Inflammatory macrophage treated with lipopolysaccharide for 1 hour (primary cell): ENCODE measurements at regions not wholly inside any gene's neighbourhood (a gene's known extent, or its start where the extent isn't known, plus 50 kb on each side); places are given as distances from the start of the nearest gene placed in this dataset.
"Not testable (repeated sequence)": the region's sequence is repeated elsewhere in the genome, so short reads cannot be mapped to it uniquely, and the experiment has no call there.

Source experiments
- DNase-seq, 2 donors: peaks; one replicate each; pipeline ENCODE4 v3.0.0-alpha.2; 2020 to 2022

DNA sequence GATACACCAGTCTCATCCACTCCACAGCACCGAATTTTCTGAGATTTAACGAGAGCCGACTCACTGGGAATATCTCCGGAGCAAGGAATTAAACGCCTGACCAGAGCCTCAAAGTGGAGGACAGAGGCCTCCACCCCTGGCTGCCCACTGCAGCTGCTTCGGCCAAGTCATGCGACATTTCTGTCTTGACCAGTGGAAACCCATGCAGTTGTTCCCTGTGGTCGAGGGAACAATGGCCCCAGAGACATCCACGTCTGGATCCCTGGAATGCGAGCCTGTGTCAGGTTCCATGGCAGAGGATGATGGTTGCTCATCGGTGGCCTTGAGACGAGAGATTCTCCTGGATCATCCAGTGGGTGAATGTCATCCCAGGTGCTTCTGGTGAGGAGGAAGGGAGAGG is 65.7 kb upstream of the INSIG1 start:
- DNase-seq = no peak

DNA sequence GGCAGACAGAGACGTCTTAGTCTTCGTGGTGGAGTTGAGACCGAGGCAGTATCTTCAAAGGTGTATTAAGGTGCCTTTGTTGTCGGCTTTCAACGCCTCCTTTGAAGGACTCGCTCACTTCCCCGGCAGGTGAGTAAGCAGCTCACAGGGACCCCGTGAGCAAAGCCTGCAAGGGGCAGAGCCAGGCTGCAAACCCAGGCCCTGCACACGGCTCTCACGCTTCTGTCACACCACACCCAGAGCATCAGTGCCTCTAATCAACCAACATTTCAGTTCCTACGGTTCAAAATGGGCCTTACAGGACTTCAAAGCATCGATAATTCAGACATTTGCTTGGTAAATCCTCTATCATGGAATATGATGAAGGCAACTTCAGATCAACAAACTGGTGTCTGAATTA is 64.8 kb upstream of the INSIG1 start:
- no peak for DNase-seq

DNA sequence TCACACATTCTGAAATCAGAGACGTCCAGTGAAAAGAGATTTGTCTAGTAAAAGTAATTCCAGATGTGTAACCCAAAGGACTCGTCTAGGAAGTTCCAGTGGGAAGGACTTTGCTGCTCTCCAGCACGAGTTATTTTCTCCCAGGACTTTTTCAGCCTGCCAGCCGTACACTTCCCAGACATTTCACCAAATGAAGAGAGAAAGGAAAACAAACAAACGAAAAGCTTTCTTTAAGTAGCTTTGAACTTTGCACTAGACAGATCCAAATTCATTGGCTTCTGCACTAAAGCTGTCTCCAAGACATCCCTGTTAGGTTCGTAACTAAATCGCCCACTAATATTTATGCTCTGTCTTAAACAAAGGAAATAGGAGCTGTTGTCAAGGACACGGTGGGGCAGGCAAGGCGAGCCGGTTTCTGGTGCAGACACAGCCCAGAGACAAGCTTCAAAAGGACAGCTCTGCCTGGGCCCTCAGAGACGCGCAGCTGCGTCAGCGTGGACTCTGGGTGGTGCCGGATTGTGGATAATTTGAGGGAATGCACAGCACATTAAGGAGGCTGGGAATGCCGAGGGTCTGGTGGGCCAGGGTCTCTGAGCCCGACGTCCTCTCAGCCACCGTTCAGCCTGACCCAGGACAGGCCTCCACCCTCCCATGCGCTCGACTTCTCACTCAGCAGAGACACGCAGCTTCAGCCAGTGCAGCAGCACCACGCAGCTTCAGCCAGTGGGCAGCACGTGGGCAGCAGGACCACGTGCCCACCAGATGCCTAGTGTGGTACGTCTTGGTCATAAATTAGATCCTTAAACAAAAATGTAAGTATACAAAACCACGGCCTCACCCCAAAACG is 64.1 kb upstream of the INSIG1 start:
- no peak for DNase-seq

DNA sequence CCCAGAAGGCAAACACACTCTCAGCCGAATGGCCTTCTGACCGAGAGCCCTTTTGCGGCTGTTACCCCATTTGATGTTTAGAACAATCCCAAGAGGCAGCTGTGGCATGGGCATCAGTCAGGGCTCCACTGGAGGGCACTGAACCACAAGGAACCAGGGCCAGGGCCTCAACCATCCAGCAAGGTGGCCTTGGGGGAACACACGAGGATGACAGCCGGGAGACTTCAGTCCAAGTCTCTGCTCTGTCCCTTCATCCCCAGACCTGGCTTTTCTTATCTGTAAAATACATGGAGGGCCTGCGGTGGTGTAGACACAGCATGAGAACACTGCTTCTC is 63.6 kb upstream of the INSIG1 start:
- no peak for DNase-seq

DNA sequence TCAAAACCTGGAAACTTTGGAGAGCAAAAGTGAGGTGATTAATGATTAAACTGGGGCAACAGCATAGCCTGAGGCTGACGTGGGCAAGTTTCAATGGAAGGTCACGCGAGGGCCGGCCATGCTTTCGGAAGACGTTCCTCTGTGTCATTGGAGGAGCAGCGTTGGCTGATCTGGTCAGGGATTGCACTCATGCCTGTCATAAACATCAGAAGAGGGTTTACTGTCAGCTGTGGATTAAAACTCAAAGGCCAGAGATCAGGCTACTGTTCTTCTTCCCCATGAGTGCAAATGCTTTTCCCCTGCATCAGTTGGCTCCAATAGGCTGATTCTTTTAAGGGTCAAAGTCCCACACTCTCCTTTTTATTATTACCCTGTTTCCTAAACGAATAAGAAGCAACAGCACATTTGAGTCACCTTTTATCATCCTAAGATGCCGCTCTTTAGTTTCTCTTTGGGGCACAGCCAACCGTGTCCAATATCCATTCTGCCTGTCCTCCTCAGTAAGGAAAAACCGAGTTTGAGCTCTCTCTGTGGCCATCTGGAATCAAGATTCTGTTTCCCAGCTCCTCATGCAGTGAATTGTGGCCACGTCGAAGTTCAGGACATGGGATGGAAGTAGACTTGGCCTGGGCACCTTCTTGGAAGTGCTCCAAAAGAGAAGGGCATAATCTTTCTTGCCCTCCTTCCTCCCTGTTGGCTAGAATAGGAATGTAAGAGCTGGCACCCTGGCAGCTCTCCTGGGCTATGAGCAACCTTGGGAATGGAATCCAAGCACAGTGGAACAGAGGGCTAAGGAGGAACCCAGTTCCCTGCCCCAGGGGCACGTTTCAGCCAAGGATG is 62.5 kb upstream of the INSIG1 start:
- DNase-seq = no peak

DNA sequence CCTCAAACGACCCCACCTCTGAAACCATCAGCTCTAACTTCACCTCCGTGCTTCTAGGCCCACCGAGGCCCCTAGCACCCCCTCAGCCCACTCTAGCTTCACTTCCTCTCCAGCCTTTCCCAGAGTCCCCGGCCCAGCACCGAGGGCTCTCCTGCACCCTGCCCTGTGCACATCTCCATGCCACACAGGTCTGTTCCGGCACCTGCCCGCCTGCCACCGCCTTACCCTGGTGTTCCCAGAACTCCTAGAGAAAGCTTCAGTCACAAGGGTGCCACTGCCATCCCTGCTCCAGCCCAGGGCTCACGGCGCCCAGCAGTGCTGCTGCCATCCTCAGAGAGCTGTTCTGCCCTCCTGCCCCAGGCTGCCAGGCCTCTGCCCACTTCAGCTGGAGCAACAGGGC is 61.3 kb upstream of the INSIG1 start:
- no peak for DNase-seq

DNA sequence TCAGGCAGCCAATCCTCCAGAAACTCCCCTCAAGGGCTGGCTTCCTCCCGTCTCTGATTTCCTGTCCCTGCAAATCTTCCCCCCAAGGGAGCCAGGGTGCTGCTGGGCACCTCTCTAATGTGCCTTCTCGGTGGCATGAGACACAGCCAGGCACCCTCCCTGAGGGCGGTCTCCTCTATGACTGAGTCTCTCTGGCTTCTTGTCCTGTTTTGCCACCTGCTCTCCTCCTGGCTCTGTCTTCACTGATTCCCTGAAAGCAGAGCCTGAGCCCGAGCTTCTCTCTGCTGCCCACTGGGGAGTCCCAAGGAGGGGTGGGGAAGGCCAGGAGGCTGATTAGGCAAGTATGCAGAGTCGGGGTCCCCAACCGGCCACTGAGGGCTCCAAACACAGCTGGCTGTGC is 60.4 kb upstream of the INSIG1 start:
- no peak for DNase-seq

DNA sequence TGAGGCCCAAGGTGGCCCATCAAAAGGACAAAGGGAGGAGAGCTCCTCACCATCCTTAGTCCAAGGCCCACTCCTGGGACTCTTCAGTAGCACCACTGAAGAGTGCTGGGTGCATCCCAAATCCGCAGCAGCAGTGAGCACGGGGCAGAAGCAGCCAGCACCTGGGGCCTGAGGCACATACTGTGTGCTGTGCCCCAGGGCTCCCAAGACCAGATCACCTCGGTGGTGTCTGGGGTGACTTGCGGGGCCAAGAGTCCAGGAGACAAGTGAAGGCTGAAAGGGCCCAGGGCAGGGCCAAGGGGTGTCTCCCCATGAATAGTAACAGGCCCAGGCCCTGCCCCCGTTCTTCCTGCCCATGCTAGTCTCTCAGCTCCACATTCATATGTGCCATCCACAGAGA is 59.9 kb upstream of the INSIG1 start:
- no peak for DNase-seq

DNA sequence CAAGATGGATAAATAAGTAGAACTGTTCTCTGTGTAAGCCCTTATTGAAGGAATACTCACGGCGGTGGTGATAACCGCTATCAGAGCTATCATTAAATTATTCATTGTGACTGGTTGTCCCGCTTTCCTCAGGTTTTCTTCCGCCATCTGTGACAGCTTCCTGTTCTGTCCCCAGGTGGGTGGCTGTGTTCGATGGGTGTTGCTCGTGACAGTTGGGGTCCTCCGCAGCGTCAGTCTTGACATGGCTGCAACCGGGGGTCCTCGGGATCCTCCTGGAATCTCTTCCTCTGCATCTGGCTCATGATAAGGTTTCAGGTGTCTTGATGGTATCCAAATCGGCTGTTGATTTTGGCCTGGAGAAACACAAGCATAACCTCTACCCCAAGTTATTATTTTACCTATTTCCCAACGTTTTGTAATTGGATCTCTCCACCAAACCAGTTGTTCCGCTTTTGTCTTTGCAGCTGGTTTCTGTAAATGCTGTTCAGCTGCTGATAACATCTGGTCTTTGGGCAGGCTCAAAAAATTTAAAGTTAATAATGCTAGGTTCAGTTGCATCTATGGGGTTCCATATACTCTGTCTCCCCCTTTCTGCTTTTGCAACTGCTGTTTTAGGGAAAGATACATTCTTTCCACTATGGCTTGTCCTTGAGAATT is 58.1 kb upstream of the INSIG1 start:
- not testable (repeated sequence) for DNase-seq

DNA sequence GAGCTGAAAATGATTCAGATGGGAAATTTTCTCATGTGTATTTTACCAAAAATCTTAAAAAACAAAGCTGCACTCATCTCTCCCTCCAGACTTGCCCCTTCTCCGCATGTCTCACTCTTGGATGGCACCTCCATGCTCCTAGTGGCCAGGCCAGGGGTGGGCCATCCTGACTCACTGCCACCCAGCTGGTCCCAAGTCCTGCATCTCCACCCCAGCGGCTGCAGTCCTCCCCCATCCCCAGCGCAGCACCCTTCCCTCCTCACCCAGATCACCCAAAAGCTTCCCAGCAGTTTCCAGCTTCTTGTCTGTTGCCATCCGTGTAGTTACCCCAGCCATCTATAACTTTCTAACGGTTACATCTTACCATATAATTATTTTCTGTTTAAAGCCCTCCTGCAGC is 53.0 kb upstream of the INSIG1 start:
- no peak for DNase-seq

DNA sequence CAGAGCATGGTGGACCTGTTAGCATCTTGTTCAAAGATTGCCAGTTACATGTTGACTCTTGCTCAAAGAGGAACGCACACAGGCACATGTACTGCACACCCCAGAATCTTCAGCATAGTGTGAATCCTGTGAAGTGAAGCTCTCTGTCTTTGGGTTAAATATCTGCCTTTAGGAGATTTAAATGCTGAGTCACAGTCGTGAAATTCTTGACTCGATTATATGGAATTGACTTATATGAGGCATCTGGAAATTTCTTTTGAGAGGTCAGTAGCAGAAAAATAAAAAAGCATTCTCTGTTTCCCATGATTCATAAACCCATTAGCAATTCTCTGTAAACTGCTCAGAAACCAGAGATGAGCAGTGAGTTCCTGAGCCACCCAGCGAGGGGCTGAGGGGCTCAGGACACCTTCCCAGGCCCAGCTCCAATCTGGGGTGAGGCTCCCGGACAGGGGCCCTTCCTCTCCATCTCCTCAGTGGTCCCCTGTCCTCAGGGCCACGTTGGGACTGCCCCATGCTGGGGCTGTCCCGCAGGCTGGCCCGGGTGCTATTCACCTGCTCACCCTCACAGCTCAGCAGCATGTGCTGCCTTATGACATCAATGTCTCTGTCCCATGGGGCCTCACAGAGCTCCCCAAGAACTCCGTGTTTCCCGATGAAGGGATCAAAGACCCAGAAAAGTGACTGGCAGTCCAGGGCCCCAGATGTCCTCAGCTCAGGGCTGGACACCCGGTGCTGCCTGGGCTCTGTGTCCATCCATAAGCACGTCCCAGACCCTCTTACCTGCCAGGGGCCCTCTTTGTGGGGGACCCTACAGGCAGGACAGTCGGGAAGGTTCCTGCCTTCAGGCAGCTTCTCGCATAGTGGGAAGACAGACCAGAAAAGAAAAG is 50.0 kb upstream of the INSIG1 start:
- DNase-seq = no peak
